GM10248 (cell line): ENCODE measurements at regions not wholly inside any gene's neighbourhood (a gene's known extent, or its start where the extent isn't known, plus 50 kb on each side); places are given as distances from the start of the nearest gene placed in this dataset.

Experiments used
- CTCF ChIA-PET: fragments of 300-600 bp; sonication (Branson Sonifier 250); formaldehyde crosslinking; extraction: SDS; loops from one replicate; lab custom pipeline; 2021; ENCODE audit warnings: antibody characterized with exemption; lab: Yijun Ruan, JAX
- POLR2A ChIA-PET: fragments of 350-650 bp; sonication (Branson Sonifier 250); formaldehyde crosslinking; extraction: SDS; loops from one replicate; lab custom pipeline; 2020; ENCODE audit warnings: antibody characterized with exemption; lab: Yijun Ruan, JAX
- DNase-seq: peaks from one replicate; pipeline ENCODE4 v3.0.0; 2012; ENCODE audit errors: extremely low spot score
- CTCF ChIP-seq: IDR thresholded peaks from 2 replicates; pipeline ENCODE4 v1.5.1; 2012; ENCODE audit warnings: mild to moderate bottlenecking, low read depth; ENCODE audit errors: extremely low read depth, missing control alignments, control extremely low read depth

- TF ChIP-seq CTCF, result no peak
- DNase-seq, result no peak
- ChIA-PET POLR2A (no interaction called here), CTCF (interaction anchor here (1.9 kb wide), 1 partner anchor 21 kb away, joined by 4 read pairs; no protein-coding TSS in a partner anchor)
Measured at GRCh38 chr6:12364621-12365020, 74.5 kb downstream of the EDN1 start.

- ChIA-PET POLR2A (no interaction called here), CTCF (no interaction called here)
- DNase-seq, result no peak
- TF ChIP-seq CTCF, result no peak
Measured at GRCh38 chr6:12366731-12367130, 76.6 kb downstream of the EDN1 start.

- TF ChIP-seq CTCF, result no peak
- CTCF ChIA-PET, result no interaction called here
- DNase-seq, result no peak
- POLR2A ChIA-PET, result no interaction called here
Measured at GRCh38 chr6:12367412-12367811, 77.3 kb downstream of the EDN1 start.

- POLR2A ChIA-PET, result no interaction called here
- DNase-seq, result no peak
- no peak for TF ChIP-seq CTCF
- CTCF ChIA-PET, result interaction anchor here (1.0 to 2.1 kb wide), 9 partner anchors 13 to 236 kb away, joined by 3 to 12 read pairs (median 5); partner anchors contain the start of gene EDN1
Measured at GRCh38 chr6:12369355-12369754, 79.2 kb downstream of the EDN1 start.

GRCh38 chr6:12369781-12370262 is 79.7 kb downstream of the EDN1 start:
- no peak for TF ChIP-seq CTCF
- POLR2A ChIA-PET, result interaction anchor here (1.1 kb wide), 1 partner anchor 13 kb away, joined by 4 read pairs; no protein-coding TSS in a partner anchor
- DNase-seq, result peak; percentile 56
- CTCF ChIA-PET, result interaction anchor here (1.0 to 2.1 kb wide), 11 partner anchors 10 to 235 kb away, joined by 3 to 12 read pairs (median 5); partner anchors contain the start of gene EDN1

GRCh38 chr6:12371151-12371550 is 81.0 kb downstream of the EDN1 start:
- TF ChIP-seq CTCF, result no peak
- CTCF ChIA-PET, result interaction anchor here (0.9 to 2.1 kb wide), 8 partner anchors 10 to 85 kb away, joined by 3 to 6 read pairs (median 4); partner anchors contain the start of gene EDN1
- no peak for DNase-seq
- POLR2A ChIA-PET, result interaction anchor here (0.6 to 1.1 kb wide), 2 partner anchors 12 to 269 kb away, joined by 4 to 7 read pairs; no protein-coding TSS in a partner anchor
